OCI-LY7 (cell line): ENCODE measurements at regions not wholly inside any gene's neighbourhood (a gene's known extent, or its start where the extent isn't known, plus 50 kb on each side); places are given as distances from the start of the nearest gene placed in this dataset.

ENCODE experiments used
- BruUV-seq: library from RNA; stranded (reverse); fragments of 400-500 nt; replicated peaks from 2 replicates; lab custom pipeline; 2021; lab: Mats Ljungman, UMichigan
- CTCF ChIA-PET: fragments of 300-600 bp; sonication (Branson Sonifier 250); formaldehyde crosslinking; loops from one replicate; lab custom pipeline; 2022; ENCODE audit warnings: antibody characterized with exemption; ENCODE audit not compliant: unreplicated experiment; lab: Charles Lee
- POLR2A ChIA-PET: fragments of 300-600 bp; sonication (Branson Sonifier 250); formaldehyde crosslinking; loops from one replicate; lab custom pipeline; 2022; ENCODE audit warnings: antibody characterized with exemption; lab: Charles Lee
- DNase-seq: peaks from one replicate; pipeline ENCODE4 v3.0.0-alpha.2; 2015; ENCODE audit warnings: low spot score
- H2AFZ ChIP-seq: fragments of 200-600 bp; sonication (generic), shearing (Covaris generic); 2 replicates; pipeline ENCODE4 v1.6.1; 2014; ENCODE audit warnings: mild to moderate bottlenecking, antibody characterized with exemption, low read length, moderate library complexity
- H3K27ac ChIP-seq: fragments of 200-600 bp; sonication (generic); 2 replicates; pipeline ENCODE4 v1.5.1; 2014; ENCODE audit warnings: mixed run types, low read depth, mild to moderate bottlenecking, moderate library complexity, low read length, inconsistent platforms; ENCODE audit not compliant: poor library complexity, severe bottlenecking
- H3K36me3 ChIP-seq: fragments of 200-600 bp; sonication (generic); 2 replicates; pipeline ENCODE4 v1.6.1; 2014; ENCODE audit warnings: mild to moderate bottlenecking, antibody characterized with exemption, low read length, moderate library complexity, mixed read lengths; ENCODE audit not compliant: insufficient read depth
- H3K4me1 ChIP-seq: fragments of 200-600 bp; sonication (generic); 2 replicates; pipeline ENCODE4 v1.5.1; 2014; ENCODE audit warnings: mild to moderate bottlenecking, low read length; ENCODE audit not compliant: insufficient read depth, poor library complexity, severe bottlenecking
- H3K4me2 ChIP-seq: fragments of 200-600 bp; sonication (generic); 2 replicates; pipeline ENCODE4 v1.6.1; 2014; ENCODE audit warnings: mild to moderate bottlenecking, low read length
- H3K4me3 ChIP-seq: fragments of 200-600 bp; sonication (generic); 2 replicates; pipeline ENCODE4 v1.5.1; 2014; ENCODE audit warnings: mild to moderate bottlenecking, low read depth, low read length; ENCODE audit not compliant: poor library complexity, severe bottlenecking
- H3K79me2 ChIP-seq: fragments of 200-600 bp; sonication (generic); 2 replicates; pipeline ENCODE4 v1.6.1; 2016; ENCODE audit warnings: low read depth, mild to moderate bottlenecking, low read length, moderate library complexity, mixed read lengths; ENCODE audit not compliant: insufficient read depth
- H3K9me2 ChIP-seq: fragments of 200-600 bp; sonication (generic); 2 replicates; pipeline ENCODE4 v1.6.1; 2016; ENCODE audit warnings: mild to moderate bottlenecking, low read length, mixed read lengths; ENCODE audit not compliant: insufficient read depth
- H3K9me3 ChIP-seq: fragments of 200-600 bp; sonication (generic); 2 replicates; pipeline ENCODE4 v1.6.1; 2014; ENCODE audit warnings: mild to moderate bottlenecking, mixed run types, low read length, mixed read lengths
- H4K20me1 ChIP-seq: fragments of 200-600 bp; sonication (generic); 2 replicates; pipeline ENCODE4 v1.6.1; 2014; ENCODE audit warnings: mild to moderate bottlenecking, antibody characterized with exemption, low read length, moderate library complexity, mixed read lengths; ENCODE audit not compliant: insufficient read depth
- EZH2phosphoT487 ChIP-seq: fragments of 200-600 bp; sonication (generic); IDR thresholded peaks from 2 replicates; pipeline ENCODE4 v1.6.1; 2018; ENCODE audit warnings: low read depth, borderline replicate concordance, mild to moderate bottlenecking, mixed run types, antibody characterized with exemption, low read length, moderate library complexity, mixed read lengths
- intact Hi-C: fragments of 100-400 bp; cut with micrococcal nuclease; formaldehyde crosslinking; loops from one replicate; pipeline ENCODE4 v1.10.0; 2022; ENCODE audit not compliant: unreplicated experiment
- TF ChIP-seq, protein P1 (sequence below): fragments of 200-600 bp; sonication (generic); conservative IDR thresholded peaks from 2 replicates; pipeline ENCODE4 v1.5.1; 2014; ENCODE audit warnings: mild to moderate bottlenecking, antibody characterized with exemption, low read length, moderate library complexity, mixed read lengths

DNA sequence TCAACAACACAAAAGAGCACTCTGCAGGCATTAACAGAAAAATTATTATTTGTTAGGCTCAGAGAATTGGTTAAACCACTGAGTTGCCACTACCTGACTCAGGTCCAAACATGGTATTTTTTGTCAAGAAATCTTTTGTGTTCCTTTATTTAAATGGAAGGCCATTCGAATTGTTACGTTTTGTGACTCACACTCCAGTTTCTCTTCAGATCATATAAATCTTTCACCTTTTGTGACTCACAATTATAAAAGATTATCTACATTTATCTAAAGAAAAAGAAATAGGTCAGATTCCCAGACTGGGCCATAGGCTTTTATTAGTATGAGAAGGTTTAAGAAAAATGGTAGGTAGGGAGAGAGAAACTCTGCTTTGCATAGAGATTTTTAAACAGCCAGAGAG, 669.8 kb downstream of the GALC start:
- TF ChIP-seq EZH2phosphoT487, result no peak
- TF ChIP-seq, protein P1, sequence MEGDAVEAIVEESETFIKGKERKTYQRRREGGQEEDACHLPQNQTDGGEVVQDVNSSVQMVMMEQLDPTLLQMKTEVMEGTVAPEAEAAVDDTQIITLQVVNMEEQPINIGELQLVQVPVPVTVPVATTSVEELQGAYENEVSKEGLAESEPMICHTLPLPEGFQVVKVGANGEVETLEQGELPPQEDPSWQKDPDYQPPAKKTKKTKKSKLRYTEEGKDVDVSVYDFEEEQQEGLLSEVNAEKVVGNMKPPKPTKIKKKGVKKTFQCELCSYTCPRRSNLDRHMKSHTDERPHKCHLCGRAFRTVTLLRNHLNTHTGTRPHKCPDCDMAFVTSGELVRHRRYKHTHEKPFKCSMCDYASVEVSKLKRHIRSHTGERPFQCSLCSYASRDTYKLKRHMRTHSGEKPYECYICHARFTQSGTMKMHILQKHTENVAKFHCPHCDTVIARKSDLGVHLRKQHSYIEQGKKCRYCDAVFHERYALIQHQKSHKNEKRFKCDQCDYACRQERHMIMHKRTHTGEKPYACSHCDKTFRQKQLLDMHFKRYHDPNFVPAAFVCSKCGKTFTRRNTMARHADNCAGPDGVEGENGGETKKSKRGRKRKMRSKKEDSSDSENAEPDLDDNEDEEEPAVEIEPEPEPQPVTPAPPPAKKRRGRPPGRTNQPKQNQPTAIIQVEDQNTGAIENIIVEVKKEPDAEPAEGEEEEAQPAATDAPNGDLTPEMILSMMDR, result no peak
- Histone ChIP-seq H3K36me3 (no peaks in the 10 kb centered on the region), H3K27ac (no peak overlapping the region), H3K9me2 (no peaks in the 10 kb centered on the region), H3K4me2 (no peak overlapping the region), H3K4me3 (no peak overlapping the region), H3K4me1 (no peaks in the 10 kb centered on the region), H3K79me2 (no peaks in the 10 kb centered on the region), H3K9me3 (no peaks in the 10 kb centered on the region; the same call in 1 of the 2 replicates), H2AFZ (peak overlapping the region; percentile 57; the same call in 1 of the 2 replicates), H4K20me1 (no peaks in the 10 kb centered on the region)
- intact Hi-C loops, result no loop called here
- BruUV-seq, result no TSS peak
- DNase-seq, result no peak
- ChIA-PET CTCF (no interaction called here), POLR2A (interaction anchor here (1.6 kb wide), 1 partner anchor 20 kb away, joined by 3 read pairs; no protein-coding TSS in a partner anchor)

DNA sequence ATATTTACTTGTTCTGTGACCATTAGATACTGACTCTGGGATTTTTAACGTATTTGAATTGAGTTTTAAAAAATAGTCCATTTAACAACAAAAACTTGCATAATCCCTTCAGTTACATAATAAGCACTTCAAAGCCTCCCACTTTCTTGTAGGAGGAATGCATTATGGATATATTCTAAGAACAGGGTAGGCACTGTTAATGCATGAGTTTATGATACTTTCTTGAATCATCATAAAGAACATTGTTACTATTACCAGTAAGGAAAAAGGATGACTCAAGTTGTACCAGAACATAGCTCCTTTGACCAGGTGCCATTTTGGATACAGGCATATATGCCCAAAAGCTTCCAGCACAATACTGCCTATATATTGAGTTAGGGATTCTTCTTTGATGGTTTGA, 671.4 kb downstream of the GALC start:
- Histone ChIP-seq H3K4me1 (no peaks in the 10 kb centered on the region), H3K4me3 (no peak overlapping the region), H2AFZ (no peak overlapping the region), H3K9me2 (no peaks in the 10 kb centered on the region), H3K9me3 (no peaks in the 10 kb centered on the region), H3K79me2 (no peaks in the 10 kb centered on the region), H4K20me1 (no peaks in the 10 kb centered on the region), H3K27ac (no peak overlapping the region), H3K36me3 (no peaks in the 10 kb centered on the region; the same call in 1 of the 2 replicates), H3K4me2 (no peak overlapping the region)
- no TSS peak for BruUV-seq
- intact Hi-C loops, result no loop called here
- TF ChIP-seq, protein P1, result no peak
- no peak for TF ChIP-seq EZH2phosphoT487
- ChIA-PET POLR2A (interaction anchor here (0.7 to 1.2 kb wide), 2 partner anchors 12 to 274 kb away, joined by 3 read pairs; no protein-coding TSS in a partner anchor), CTCF (no interaction called here)
- no peak for DNase-seq

DNA sequence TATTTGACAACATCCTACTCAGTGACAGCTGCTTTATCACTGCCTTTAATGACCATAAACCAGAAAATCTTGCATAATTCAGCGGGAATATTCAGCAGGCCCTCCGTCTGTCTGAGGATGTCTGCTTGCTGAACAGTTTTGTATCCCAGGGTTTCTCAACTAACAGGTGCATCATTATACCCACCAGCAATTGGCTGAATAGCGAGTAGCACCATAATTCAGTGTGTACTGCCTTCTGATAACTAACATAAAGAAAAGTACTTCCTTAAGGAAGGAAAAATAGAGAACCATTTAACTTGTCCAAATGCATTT, 680.1 kb downstream of the GALC start:
- no TSS peak for BruUV-seq
- Histone ChIP-seq H3K79me2 (no peaks in the 10 kb centered on the region), H2AFZ (peak overlapping the region; percentile 17; the same call in 1 of the 2 replicates), H3K36me3 (no peaks in the 10 kb centered on the region; the same call in 1 of the 2 replicates), H4K20me1 (no peaks in the 10 kb centered on the region), H3K27ac (no peak overlapping the region), H3K4me2 (no peak overlapping the region), H3K9me2 (no peaks in the 10 kb centered on the region), H3K4me3 (no peak overlapping the region), H3K4me1 (peaks cover 11% of the 10 kb centered on the region), H3K9me3 (peaks cover 4% of the 10 kb centered on the region; the same call in 1 of the 2 replicates)
- ChIA-PET POLR2A (interaction anchor here (1.0 to 2.0 kb wide), 2 partner anchors 10 to 17 kb away, joined by 3 to 8 read pairs; no protein-coding TSS in a partner anchor), CTCF (no interaction called here)
- DNase-seq, result no peak
- intact Hi-C loops, result no loop called here
- TF ChIP-seq, protein P1, result no peak
- TF ChIP-seq EZH2phosphoT487, result no peak
